ENCODE measurements at regions not wholly inside any gene's neighbourhood (a gene's known extent, or its start where the extent isn't known, plus 50 kb on each side); places are given as distances from the start of the nearest gene placed in this dataset.

DNA sequence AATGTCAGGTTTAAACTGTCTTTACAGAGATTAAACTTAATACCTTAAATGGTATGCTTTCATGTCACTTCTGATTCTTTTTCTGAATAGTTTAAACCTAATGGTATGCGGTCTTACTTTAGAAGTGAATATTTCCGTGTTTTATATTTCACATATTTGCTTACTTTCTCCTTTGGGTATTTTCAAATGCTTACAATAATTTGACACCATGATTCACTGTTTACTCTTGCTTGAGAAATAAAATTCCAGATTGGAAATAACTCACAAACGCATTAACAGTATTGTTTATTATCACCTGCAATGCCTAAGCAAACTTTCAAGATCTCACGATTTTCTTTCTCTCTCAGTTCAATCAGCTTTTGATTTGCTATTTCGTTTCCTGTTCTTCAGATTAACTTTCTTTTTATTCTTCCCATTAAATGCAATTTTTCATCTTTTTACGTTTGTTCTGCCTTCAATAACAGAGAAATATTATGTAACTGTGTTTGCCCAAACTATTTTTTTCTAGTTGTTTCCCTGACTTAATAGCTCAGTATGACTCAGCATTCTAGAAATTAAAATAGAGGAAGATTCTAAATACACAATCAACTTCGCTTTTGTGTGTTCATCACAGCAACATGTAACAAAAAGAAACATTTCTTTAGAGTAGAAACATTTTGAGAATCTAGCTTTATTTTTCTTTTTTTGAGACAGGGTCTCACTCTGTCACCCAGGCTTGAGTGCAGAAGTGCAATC, 955.5 kb upstream of the PRKX start:
- TF ChIP-seq ESRRG (CRISPR knock-in tag; IDR thresholded peaks at IDR 0.05) (no peak), ZFP30 (CRISPR knock-in tag; IDR thresholded peaks at IDR 0.05) (no peak), CREB5 (CRISPR knock-in tag; IDR thresholded peaks at IDR 0.05; ENCODE audit: low read depth) (no peak), ARNTL (CRISPR knock-in tag; IDR thresholded peaks at IDR 0.05; ENCODE audit: borderline replicate concordance, low read depth) (no peak), ZFP3 (CRISPR knock-in tag; IDR thresholded peaks at IDR 0.05) (no peak), PATZ1 (CRISPR knock-in tag; IDR thresholded peaks at IDR 0.05; ENCODE audit: borderline replicate concordance) (no peak), SNAI2 (CRISPR knock-in tag; IDR thresholded peaks at IDR 0.05) (no peak), BACH2 (CRISPR knock-in tag; IDR thresholded peaks at IDR 0.05; ENCODE audit: borderline replicate concordance) (no peak), RARB (CRISPR knock-in tag; IDR thresholded peaks at IDR 0.05) (no peak), ZNF8 (CRISPR knock-in tag; IDR thresholded peaks at IDR 0.05) (no peak)
- TF ChIP-seq, protein P1, sequence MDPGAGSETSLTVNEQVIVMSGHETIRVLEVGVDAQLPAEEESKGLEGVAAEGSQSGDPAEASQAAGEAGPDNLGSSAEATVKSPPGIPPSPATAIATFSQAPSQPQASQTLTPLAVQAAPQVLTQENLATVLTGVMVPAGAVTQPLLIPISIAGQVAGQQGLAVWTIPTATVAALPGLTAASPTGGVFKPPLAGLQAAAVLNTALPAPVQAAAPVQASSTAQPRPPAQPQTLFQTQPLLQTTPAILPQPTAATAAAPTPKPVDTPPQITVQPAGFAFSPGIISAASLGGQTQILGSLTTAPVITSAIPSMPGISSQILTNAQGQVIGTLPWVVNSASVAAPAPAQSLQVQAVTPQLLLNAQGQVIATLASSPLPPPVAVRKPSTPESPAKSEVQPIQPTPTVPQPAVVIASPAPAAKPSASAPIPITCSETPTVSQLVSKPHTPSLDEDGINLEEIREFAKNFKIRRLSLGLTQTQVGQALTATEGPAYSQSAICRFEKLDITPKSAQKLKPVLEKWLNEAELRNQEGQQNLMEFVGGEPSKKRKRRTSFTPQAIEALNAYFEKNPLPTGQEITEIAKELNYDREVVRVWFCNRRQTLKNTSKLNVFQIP (CRISPR knock-in tag; IDR thresholded peaks at IDR 0.05; ENCODE audit: borderline replicate concordance, low read depth), result no peak
